Lung (tissue), 11 donors: ENCODE measurements at regions not wholly inside any gene's neighbourhood (a gene's known extent, or its start where the extent isn't known, plus 50 kb on each side); places are given as distances from the start of the nearest gene placed in this dataset.

Source experiments
- ATAC-seq: fragments of 200-7000 bp; cut with Tn5 transposase; one replicate; pipeline ENCODE4 v1.9.1; 2020; ENCODE audit warnings: moderate number of reproducible peaks; ENCODE audit not compliant: insufficient read depth, low FRiP score
- DNase-seq, 3 donors: peaks; one replicate each; pipeline ENCODE4 v3.0.0-alpha.2; 2013 to 2017
- H3K27ac ChIP-seq, 2 donors: one replicate each; pipeline ENCODE4 v1.5.1; 2013; ENCODE audit warnings: mild to moderate bottlenecking in 2 of 2, moderate library complexity in 2 of 2, control low read depth in 1 of 2, inconsistent platforms in 1 of 2, low read depth in 1 of 2, low read length in 1 of 2
- H3K27me3 ChIP-seq, 3 donors: one replicate each; pipeline ENCODE4 v1.5.1; 2013; ENCODE audit warnings: low read length in 2 of 3; ENCODE audit not compliant: control insufficient read depth in 3 of 3, insufficient read depth in 3 of 3
- H3K36me3 ChIP-seq, 4 donors: one replicate each; pipeline ENCODE4 v1.5.1; 2013; ENCODE audit warnings: low read length in 4 of 4, mild to moderate bottlenecking in 1 of 4, moderate library complexity in 1 of 4; ENCODE audit not compliant: control insufficient read depth in 4 of 4, insufficient read depth in 4 of 4
- H3K4me1 ChIP-seq, 5 donors: one replicate each; pipeline ENCODE4 v1.5.1; 2013; ENCODE audit warnings: low read length in 5 of 5, mild to moderate bottlenecking in 2 of 5, moderate library complexity in 1 of 5; ENCODE audit not compliant: control insufficient read depth in 5 of 5, insufficient read depth in 5 of 5
- H3K4me3 ChIP-seq: one replicate; pipeline ENCODE4 v1.5.1; 2013; ENCODE audit warnings: mild to moderate bottlenecking, control low read depth, moderate library complexity
- H3K9ac ChIP-seq, 2 donors: one replicate each; pipeline ENCODE4 v1.5.1; 2013; ENCODE audit warnings: low read length in 2 of 2, control low read depth in 1 of 2; ENCODE audit not compliant: insufficient read depth in 1 of 2
- H3K9me3 ChIP-seq, 4 donors: one replicate each; pipeline ENCODE4 v1.5.1; 2013; ENCODE audit warnings: low read length in 3 of 4, mild to moderate bottlenecking in 1 of 4, moderate library complexity in 1 of 4; ENCODE audit not compliant: control insufficient read depth in 4 of 4, insufficient read depth in 3 of 4
- WGBS, 2 donors: extraction: QIAGEN DNeasy Blood & Tissue Kit; methylation state at CpG; one replicate each; pipeline ENCODE4 v1.1.7; 2013; 5-methylcytosine and 5-hydroxymethylcytosine counted together
- TF ChIP-seq, protein P1 (sequence below): IDR thresholded peaks from 2 replicates; pipeline ENCODE4 v1.5.1; 2012; ENCODE audit warnings: mild to moderate bottlenecking; ENCODE audit errors: control extremely low read depth, extremely low read depth
- donor health status: control.
- donor health status: control.
- donor health status: Bipolar disorder and iron deficiency.
- donor health status: healthy.
- donor health status: DM: yes; HTN: yes; CAD: no.

DNA sequence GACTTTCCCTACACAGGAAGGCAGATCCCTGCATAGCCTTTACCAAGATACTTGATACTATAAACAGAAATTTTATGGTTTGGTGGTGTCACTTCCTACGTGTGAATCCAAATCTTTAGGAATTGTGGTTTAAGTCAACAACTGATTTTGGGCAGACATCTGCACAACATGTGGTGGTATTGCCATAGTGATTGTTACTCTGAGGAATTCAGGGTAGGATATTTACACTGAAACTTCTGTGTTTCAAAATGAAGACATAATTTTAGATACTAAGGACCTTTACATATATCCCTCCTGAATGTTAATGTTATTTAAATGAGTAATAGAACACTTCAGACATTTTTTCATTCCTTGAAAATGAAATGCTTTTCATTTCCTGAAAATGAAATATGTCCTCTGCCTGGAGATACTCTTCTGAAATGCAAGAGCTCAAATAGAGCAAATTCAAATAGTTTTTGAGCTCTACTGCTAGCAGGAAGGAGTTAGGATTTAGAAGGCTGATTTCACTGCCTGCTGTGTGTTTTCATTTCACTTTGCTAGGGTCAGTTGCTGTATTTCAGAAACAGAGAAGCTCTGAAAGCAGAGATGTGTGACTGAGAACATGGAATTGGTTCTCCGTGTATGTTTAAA lies 77.2 kb downstream of the MDH1 start:
- WGBS, 2 donors = 60 to 72% methylated on average over 2 of the region's 2 CpGs
- no peaks in the 10 kb centered on the region for H3K36me3 ChIP-seq
- H3K4me1 ChIP-seq = no peaks in the 10 kb centered on the region
- no peaks in the 10 kb centered on the region for H3K9me3 ChIP-seq
- H3K9ac ChIP-seq = no peak overlapping the region
- no peak overlapping the region for H3K27ac ChIP-seq
- no peak for ATAC-seq
- TF ChIP-seq, protein P1, sequence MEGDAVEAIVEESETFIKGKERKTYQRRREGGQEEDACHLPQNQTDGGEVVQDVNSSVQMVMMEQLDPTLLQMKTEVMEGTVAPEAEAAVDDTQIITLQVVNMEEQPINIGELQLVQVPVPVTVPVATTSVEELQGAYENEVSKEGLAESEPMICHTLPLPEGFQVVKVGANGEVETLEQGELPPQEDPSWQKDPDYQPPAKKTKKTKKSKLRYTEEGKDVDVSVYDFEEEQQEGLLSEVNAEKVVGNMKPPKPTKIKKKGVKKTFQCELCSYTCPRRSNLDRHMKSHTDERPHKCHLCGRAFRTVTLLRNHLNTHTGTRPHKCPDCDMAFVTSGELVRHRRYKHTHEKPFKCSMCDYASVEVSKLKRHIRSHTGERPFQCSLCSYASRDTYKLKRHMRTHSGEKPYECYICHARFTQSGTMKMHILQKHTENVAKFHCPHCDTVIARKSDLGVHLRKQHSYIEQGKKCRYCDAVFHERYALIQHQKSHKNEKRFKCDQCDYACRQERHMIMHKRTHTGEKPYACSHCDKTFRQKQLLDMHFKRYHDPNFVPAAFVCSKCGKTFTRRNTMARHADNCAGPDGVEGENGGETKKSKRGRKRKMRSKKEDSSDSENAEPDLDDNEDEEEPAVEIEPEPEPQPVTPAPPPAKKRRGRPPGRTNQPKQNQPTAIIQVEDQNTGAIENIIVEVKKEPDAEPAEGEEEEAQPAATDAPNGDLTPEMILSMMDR = no peak
- no peaks in the 10 kb centered on the region for H3K27me3 ChIP-seq
- no peak overlapping the region for H3K4me3 ChIP-seq
- DNase-seq = peak in 1 of 3 donors; percentile 38

- 83 to 89% methylated on average over 3 of the region's 3 CpGs for WGBS, 2 donors
- Histone ChIP-seq H3K4me1 (peaks cover 0 to 4% (median 0%) of the 10 kb centered on the region in 5 donors), H3K4me3 (no peak overlapping the region), H3K9me3 (no peaks in the 10 kb centered on the region), H3K9ac (no peak overlapping the region), H3K27me3 (no peaks in the 10 kb centered on the region), H3K36me3 (no peaks in the 10 kb centered on the region), H3K27ac (no peak overlapping the region)
- DNase-seq (peak in 1 of 3 donors; percentile 72), ATAC-seq (no peak)
- TF ChIP-seq, protein P1 = no peak
These were observed 78.5 kb downstream of the MDH1 start for GRCh38 chr2:63667132-63667700.

GRCh38 chr2:63668000-63668399 lies 79.2 kb downstream of the MDH1 start:
- no peak for ATAC-seq
- no peak for DNase-seq
- Histone ChIP-seq H3K9ac (no peak overlapping the region), H3K4me3 (no peak overlapping the region), H3K27ac (no peak overlapping the region), H3K4me1 (peaks cover 0 to 4% (median 0%) of the 10 kb centered on the region in 5 donors), H3K27me3 (no peaks in the 10 kb centered on the region), H3K36me3 (no peaks in the 10 kb centered on the region), H3K9me3 (no peaks in the 10 kb centered on the region)
- TF ChIP-seq, protein P1 = no peak
- 82 to 85% methylated on average over 1 of the region's 1 CpG for WGBS, 2 donors
